Left lung (tissue), 4 donors: ENCODE measurements at regions not wholly inside any gene's neighbourhood (a gene's known extent, or its start where the extent isn't known, plus 50 kb on each side); places are given as distances from the start of the nearest gene placed in this dataset.
"Not testable (repeated sequence)": the region's sequence is repeated elsewhere in the genome, so short reads cannot be mapped to it uniquely, and the experiment has no call there.

Experiments used
- ATAC-seq: fragments of 200-7000 bp; cut with Tn5 transposase; one replicate; pipeline ENCODE4 v1.9.1; 2020; ENCODE audit warnings: moderate library complexity
- DNase-seq, 4 donors: peaks; one replicate each; pipeline ENCODE4 v3.0.0-alpha.2; 2013 to 2020
- H3K27ac ChIP-seq, 2 donors: fragments of 200-600 bp; sonication (generic) in 1 of 2; one replicate each; pipeline versions ENCODE4 v1.5.0 to v1.8.0; 2020 to 2021
- H3K27me3 ChIP-seq, 2 donors: fragments of 200-600 bp; sonication (generic) in 1 of 2; one replicate each; pipeline versions ENCODE4 v1.5.0 to v1.8.0; 2020 to 2021
- H3K36me3 ChIP-seq, 2 donors: fragments of 200-600 bp; sonication (generic) in 1 of 2; one replicate each; pipeline versions ENCODE4 v1.5.0 to v1.8.0; 2020 to 2021
- H3K4me1 ChIP-seq, 2 donors: fragments of 200-600 bp; one replicate each; pipeline ENCODE4 v1.8.0; 2021
- H3K4me3 ChIP-seq, 2 donors: fragments of 200-600 bp; sonication (generic) in 1 of 2; one replicate each; pipeline versions ENCODE4 v1.5.0 to v1.8.0; 2020 to 2021; ENCODE audit warnings: mild to moderate bottlenecking in 1 of 2
- H3K9me3 ChIP-seq, 2 donors: fragments of 200-600 bp; sonication (generic) in 1 of 2; one replicate each; pipeline versions ENCODE4 v1.5.0 to v1.8.0; 2020 to 2021
- CTCF ChIP-seq, 2 donors: fragments of 200-600 bp; sonication (generic) in 1 of 2; IDR thresholded peaks; one replicate each; pipeline versions ENCODE4 v1.5.0 to v1.8.0; 2021; ENCODE audit warnings: antibody characterized with exemption in 2 of 2
- intact Hi-C, 2 donors: fragments of 100-400 bp; cut with DNase I; formaldehyde crosslinking; loops; one replicate each; pipeline versions ENCODE4 v1.11.2 to v1.14.2; 2022
- donor health status: DM: no; HTN: yes; CAD: no.
- donor health status: DM: no; HTN: no; CAD: no.

- ATAC-seq (peak; percentile 87), DNase-seq (peak in 1 of 4 donors; percentile 35)
- no peaks in the 10 kb centered on the region for H3K27me3 ChIP-seq
- TF ChIP-seq CTCF (IDR thresholded peaks at IDR 0.05): no peak
- H3K27ac ChIP-seq: peak overlapping the region; percentile 60 to 79
- H3K4me3 ChIP-seq: no peak overlapping the region
- intact Hi-C loops: no loop called here
- H3K36me3 ChIP-seq: no peaks in the 10 kb centered on the region
- H3K4me1 ChIP-seq: peaks cover 20 to 75% of the 10 kb centered on the region in 2 donors
- H3K9me3 ChIP-seq: no peaks in the 10 kb centered on the region
Observed at GRCh38 chr1:94299627-94300553, 62.5 kb upstream of the ARHGAP29 start.

- Histone ChIP-seq H3K27ac (peak overlapping the region; percentile 60 to 79), H3K9me3 (no peaks in the 10 kb centered on the region), H3K36me3 (no peaks in the 10 kb centered on the region), H3K4me1 (peaks cover 20 to 74% of the 10 kb centered on the region in 2 donors), H3K4me3 (no peak overlapping the region), H3K27me3 (no peaks in the 10 kb centered on the region)
- TF ChIP-seq CTCF (IDR thresholded peaks at IDR 0.05): no peak
- peak in 2 of 4 donors; percentile 42 to 54 for DNase-seq
- peak; percentile 16 for ATAC-seq
- intact Hi-C loops: no loop called here
Observed at GRCh38 chr1:94298861-94299260, 61.5 kb upstream of the ARHGAP29 start.

- H3K27ac ChIP-seq: peak overlapping the region; percentile 22 to 79
- H3K4me3 ChIP-seq: no peak overlapping the region
- peaks cover 20 to 52% of the 10 kb centered on the region in 2 donors for H3K4me1 ChIP-seq
- intact Hi-C loops: no loop called here
- no peak for TF ChIP-seq CTCF (IDR thresholded peaks at IDR 0.05)
- H3K36me3 ChIP-seq: no peaks in the 10 kb centered on the region
- no peaks in the 10 kb centered on the region for H3K9me3 ChIP-seq
- peak; percentile 38 for ATAC-seq
- DNase-seq: no peak
- no peaks in the 10 kb centered on the region for H3K27me3 ChIP-seq
Observed at GRCh38 chr1:94296018-94296417, 58.6 kb upstream of the ARHGAP29 start.

- H3K27me3 ChIP-seq, ATAC-seq, H3K4me3 ChIP-seq, DNase-seq, H3K9me3 ChIP-seq, H3K36me3 ChIP-seq, H3K27ac ChIP-seq, intact Hi-C loops: not testable (repeated sequence)
- H3K4me1 ChIP-seq: peaks cover 0 to 22% of the 10 kb centered on the region in 2 donors
Observed at GRCh38 chr1:94292978-94293377, 55.6 kb upstream of the ARHGAP29 start.

- H3K36me3 ChIP-seq, H3K27ac ChIP-seq, H3K27me3 ChIP-seq, intact Hi-C loops, ATAC-seq, H3K4me3 ChIP-seq, DNase-seq, H3K4me1 ChIP-seq, H3K9me3 ChIP-seq: not testable (repeated sequence)
Observed at GRCh38 chr1:94289244-94289643, 51.9 kb upstream of the ARHGAP29 start.
